Immature natural killer cell (primary cell): ENCODE measurements at regions not wholly inside any gene's neighbourhood (a gene's known extent, or its start where the extent isn't known, plus 50 kb on each side); places are given as distances from the start of the nearest gene placed in this dataset.

Experiments used
- DNase-seq, 3 donors: peaks; one replicate each; pipeline ENCODE4 v3.0.0; 2022; ENCODE audit warnings: mixed read lengths in 1 of 3
- H3K27ac Mint-ChIP-seq, 6 donors: one replicate each; pipeline ENCODE4 v1.8.0; 2020; ENCODE audit warnings: mixed read lengths in 6 of 6, mild to moderate bottlenecking in 5 of 6, inconsistent platforms in 4 of 6, moderate library complexity in 3 of 6
- H3K27me3 Mint-ChIP-seq, 3 donors: one replicate each; pipeline ENCODE4 v1.8.0; 2020 to 2021; ENCODE audit warnings: low read depth in 3 of 3, mild to moderate bottlenecking in 3 of 3, mixed read lengths in 3 of 3, moderate library complexity in 3 of 3, inconsistent platforms in 1 of 3
- H3K36me3 Mint-ChIP-seq, 3 donors: one replicate each; pipeline ENCODE4 v1.8.0; 2020; ENCODE audit warnings: mixed read lengths in 3 of 3, inconsistent platforms in 2 of 3, mild to moderate bottlenecking in 2 of 3
- H3K4me1 Mint-ChIP-seq, 2 donors: one replicate each; pipeline ENCODE4 v1.8.0; 2020; ENCODE audit warnings: inconsistent platforms in 2 of 2, mild to moderate bottlenecking in 2 of 2, mixed read lengths in 2 of 2, moderate library complexity in 1 of 2
- H3K4me3 Mint-ChIP-seq, 5 donors: one replicate each; pipeline ENCODE4 v1.8.0; 2020; ENCODE audit warnings: mild to moderate bottlenecking in 5 of 5, mixed read lengths in 5 of 5, inconsistent platforms in 3 of 5, moderate library complexity in 3 of 5
- H3K9me3 Mint-ChIP-seq, 6 donors: one replicate each; pipeline ENCODE4 v1.8.0; 2020; ENCODE audit warnings: mild to moderate bottlenecking in 6 of 6, mixed read lengths in 6 of 6, inconsistent platforms in 4 of 6, moderate library complexity in 3 of 6

- H3K9me3 Mint-ChIP-seq: no peaks in the 10 kb centered on the region
- no peaks in the 10 kb centered on the region for H3K4me1 Mint-ChIP-seq
- no peak overlapping the region for H3K4me3 Mint-ChIP-seq
- peaks cover 0 to 4% (median 2%) of the 10 kb centered on the region in 3 donors for H3K27me3 Mint-ChIP-seq
- H3K36me3 Mint-ChIP-seq: no peaks in the 10 kb centered on the region
- no peak for DNase-seq
- no peak overlapping the region for H3K27ac Mint-ChIP-seq
Measured at GRCh38 chr10:62655337-62655994, 149.1 kb upstream of the ADO start.

- no peak overlapping the region for H3K27ac Mint-ChIP-seq
Measured at GRCh38 chr10:62657244-62657835, 147.2 kb upstream of the ADO start.

GRCh38 chr10:62658516-62658915, 146.0 kb upstream of the ADO start:
- Mint-ChIP-seq H3K4me1 (peaks cover 3 to 16% of the 10 kb centered on the region in 2 donors), H3K36me3 (peaks cover 0 to 7% (median 4%) of the 10 kb centered on the region in 3 donors), H3K27ac (no peak overlapping the region), H3K9me3 (no peaks in the 10 kb centered on the region), H3K4me3 (no peak overlapping the region), H3K27me3 (peaks cover 2 to 6% (median 5%) of the 10 kb centered on the region in 3 donors)
- no peak for DNase-seq

More at GRCh38 chr10:62657244-62657835, 147.2 kb upstream of the ADO start:
- Mint-ChIP-seq H3K4me1 (peaks cover 0 to 10% of the 10 kb centered on the region in 2 donors), H3K4me3 (no peak overlapping the region), H3K9me3 (no peaks in the 10 kb centered on the region), H3K36me3 (peaks cover 0 to 7% (median 4%) of the 10 kb centered on the region in 3 donors), H3K27me3 (peaks cover 2 to 6% (median 5%) of the 10 kb centered on the region in 3 donors)
- DNase-seq: no peak

GRCh38 chr10:62661143-62661542, 143.4 kb upstream of the ADO start:
- no peak for DNase-seq
- Mint-ChIP-seq H3K9me3 (no peaks in the 10 kb centered on the region), H3K27ac (no peak overlapping the region), H3K27me3 (peaks cover 2 to 6% (median 5%) of the 10 kb centered on the region in 3 donors), H3K36me3 (peaks cover 0 to 7% (median 4%) of the 10 kb centered on the region in 3 donors), H3K4me3 (no peak overlapping the region), H3K4me1 (peaks cover 3 to 16% of the 10 kb centered on the region in 2 donors)

- Mint-ChIP-seq H3K4me1 (peaks cover 9 to 20% of the 10 kb centered on the region in 2 donors), H3K36me3 (peaks cover 0 to 7% (median 4%) of the 10 kb centered on the region in 3 donors), H3K9me3 (no peaks in the 10 kb centered on the region), H3K27me3 (peaks cover 2 to 6% (median 5%) of the 10 kb centered on the region in 3 donors), H3K4me3 (no peak overlapping the region), H3K27ac (no peak overlapping the region)
- no peak for DNase-seq
Measured at GRCh38 chr10:62662486-62662885, 142.0 kb upstream of the ADO start.

GRCh38 chr10:62665771-62666170, 138.7 kb upstream of the ADO start:
- Mint-ChIP-seq H3K27me3 (peaks cover 0 to 5% (median 2%) of the 10 kb centered on the region in 3 donors), H3K4me1 (peaks cover 41 to 53% of the 10 kb centered on the region in 2 donors), H3K36me3 (peaks cover 0 to 7% (median 4%) of the 10 kb centered on the region in 3 donors), H3K27ac (no peak overlapping the region), H3K9me3 (no peaks in the 10 kb centered on the region), H3K4me3 (no peak overlapping the region)
- DNase-seq: no peak

GRCh38 chr10:62666275-62666674, 138.2 kb upstream of the ADO start:
- no peak overlapping the region for H3K27ac Mint-ChIP-seq
- H3K27me3 Mint-ChIP-seq: peaks cover 0 to 5% (median 2%) of the 10 kb centered on the region in 3 donors
- DNase-seq: no peak
- no peak overlapping the region for H3K4me3 Mint-ChIP-seq
- no peaks in the 10 kb centered on the region for H3K9me3 Mint-ChIP-seq
- peaks cover 46 to 58% of the 10 kb centered on the region in 2 donors for H3K4me1 Mint-ChIP-seq
- peaks cover 0 to 6% (median 4%) of the 10 kb centered on the region in 3 donors for H3K36me3 Mint-ChIP-seq

- Mint-ChIP-seq H3K36me3 (no peaks in the 10 kb centered on the region), H3K4me1 (peaks cover 50 to 52% of the 10 kb centered on the region in 2 donors), H3K9me3 (no peaks in the 10 kb centered on the region), H3K4me3 (peak overlapping the region; percentile 14 to 67 (median 45)), H3K27me3 (peaks cover 0 to 2% (median 0%) of the 10 kb centered on the region in 3 donors), H3K27ac (peak overlapping the region in 4 of 6 donors; percentile 12 to 70 (median 43))
- DNase-seq: no peak
Measured at GRCh38 chr10:62669341-62669740, 135.2 kb upstream of the ADO start.

- H3K9me3 Mint-ChIP-seq: no peaks in the 10 kb centered on the region
- peaks cover 50 to 52% of the 10 kb centered on the region in 2 donors for H3K4me1 Mint-ChIP-seq
- H3K27ac Mint-ChIP-seq: peak overlapping the region in 4 of 6 donors; percentile 27 to 71 (median 64)
- peak; percentile 11 to 31 (median 23) for DNase-seq
- H3K27me3 Mint-ChIP-seq: peaks cover 0 to 2% (median 0%) of the 10 kb centered on the region in 3 donors
- no peaks in the 10 kb centered on the region for H3K36me3 Mint-ChIP-seq
- peak overlapping the region; percentile 45 to 67 (median 50) for H3K4me3 Mint-ChIP-seq
Measured at GRCh38 chr10:62671104-62671503, 133.4 kb upstream of the ADO start.

- peaks cover 0 to 3% (median 0%) of the 10 kb centered on the region in 3 donors for H3K36me3 Mint-ChIP-seq
- DNase-seq: peak; percentile 65 to 67 (median 66)
- H3K4me3 Mint-ChIP-seq: peak overlapping the region; percentile 63 to 73 (median 71)
- peaks cover 0 to 7% (median 6%) of the 10 kb centered on the region in 3 donors for H3K27me3 Mint-ChIP-seq
- H3K9me3 Mint-ChIP-seq: no peaks in the 10 kb centered on the region
- H3K4me1 Mint-ChIP-seq: peaks cover 38 to 54% of the 10 kb centered on the region in 2 donors
- H3K27ac Mint-ChIP-seq: peak overlapping the region; percentile 59 to 92 (median 80)
Measured at GRCh38 chr10:62681211-62681940, 123.1 kb upstream of the ADO start.

- DNase-seq: no peak
- Mint-ChIP-seq H3K9me3 (no peaks in the 10 kb centered on the region), H3K36me3 (peaks cover 0 to 3% (median 0%) of the 10 kb centered on the region in 3 donors), H3K27me3 (peaks cover 0 to 6% (median 5%) of the 10 kb centered on the region in 3 donors), H3K4me3 (no peak overlapping the region), H3K27ac (no peak overlapping the region), H3K4me1 (peaks cover 59 to 73% of the 10 kb centered on the region in 2 donors)
Measured at GRCh38 chr10:62684911-62685310, 119.6 kb upstream of the ADO start.

- H3K9me3 Mint-ChIP-seq: no peaks in the 10 kb centered on the region
- peak overlapping the region in 4 of 6 donors; percentile 18 to 63 (median 40) for H3K27ac Mint-ChIP-seq
- no peak for DNase-seq
- peaks cover 61 to 73% of the 10 kb centered on the region in 2 donors for H3K4me1 Mint-ChIP-seq
- peaks cover 0 to 3% (median 0%) of the 10 kb centered on the region in 3 donors for H3K36me3 Mint-ChIP-seq
- H3K27me3 Mint-ChIP-seq: peaks cover 0 to 4% (median 0%) of the 10 kb centered on the region in 3 donors
- H3K4me3 Mint-ChIP-seq: no peak overlapping the region
Measured at GRCh38 chr10:62687230-62687748, 117.2 kb upstream of the ADO start.

GRCh38 chr10:62688971-62689700, 115.4 kb upstream of the ADO start:
- H3K4me1 Mint-ChIP-seq: peaks cover 70 to 73% of the 10 kb centered on the region in 2 donors
- peaks cover 0 to 4% (median 0%) of the 10 kb centered on the region in 3 donors for H3K27me3 Mint-ChIP-seq
- H3K4me3 Mint-ChIP-seq: peak overlapping the region; percentile 70 to 86 (median 80)
- no peaks in the 10 kb centered on the region for H3K9me3 Mint-ChIP-seq
- peak overlapping the region; percentile 83 to 93 (median 88) for H3K27ac Mint-ChIP-seq
- H3K36me3 Mint-ChIP-seq: peaks cover 0 to 3% (median 0%) of the 10 kb centered on the region in 3 donors
- DNase-seq: no peak
